MM.1S (cell line): ENCODE measurements at regions not wholly inside any gene's neighbourhood (a gene's known extent, or its start where the extent isn't known, plus 50 kb on each side); places are given as distances from the start of the nearest gene placed in this dataset.

ENCODE experiments used
- EZH2 ChIP-seq: fragments of 300-600 bp; sonication (generic); optimal IDR thresholded peaks from 2 replicates; pipeline ENCODE3; 2017; ENCODE audit warnings: low read depth, mild to moderate bottlenecking, antibody characterized with exemption, low read length, mixed read lengths
- TF ChIP-seq, protein P1 (sequence below): fragments of 300-600 bp; sonication (generic); IDR thresholded peaks from 2 replicates; pipeline ENCODE4 v1.5.1; 2016; ENCODE audit warnings: antibody characterized with exemption, low read length, mixed read lengths

DNA sequence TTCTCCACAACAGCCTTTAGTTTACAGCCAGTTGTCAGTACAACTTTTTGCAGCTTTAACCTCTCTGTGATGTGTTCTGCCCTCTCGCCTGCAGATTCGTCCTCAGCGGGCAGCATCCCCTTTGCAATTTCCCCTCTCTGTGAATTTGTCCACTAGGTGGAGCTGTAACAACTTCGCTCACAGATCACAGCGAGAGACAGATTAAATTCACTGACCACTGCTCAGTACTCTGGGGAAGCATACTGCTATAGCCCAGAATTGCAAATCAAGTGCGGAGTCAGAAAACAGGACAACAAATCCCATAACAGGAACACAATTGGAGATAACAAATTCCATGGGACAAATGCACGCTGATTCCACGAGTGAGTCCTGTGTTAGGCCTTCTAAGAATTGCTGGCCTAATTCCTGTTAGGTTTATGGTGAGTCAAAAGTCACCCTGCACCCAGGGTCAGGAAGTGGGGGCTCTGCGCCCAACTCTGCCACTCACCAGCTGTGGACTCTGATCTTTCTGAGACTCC lies 2124.9 kb downstream of the MAT2B start:
- TF ChIP-seq, protein P1, sequence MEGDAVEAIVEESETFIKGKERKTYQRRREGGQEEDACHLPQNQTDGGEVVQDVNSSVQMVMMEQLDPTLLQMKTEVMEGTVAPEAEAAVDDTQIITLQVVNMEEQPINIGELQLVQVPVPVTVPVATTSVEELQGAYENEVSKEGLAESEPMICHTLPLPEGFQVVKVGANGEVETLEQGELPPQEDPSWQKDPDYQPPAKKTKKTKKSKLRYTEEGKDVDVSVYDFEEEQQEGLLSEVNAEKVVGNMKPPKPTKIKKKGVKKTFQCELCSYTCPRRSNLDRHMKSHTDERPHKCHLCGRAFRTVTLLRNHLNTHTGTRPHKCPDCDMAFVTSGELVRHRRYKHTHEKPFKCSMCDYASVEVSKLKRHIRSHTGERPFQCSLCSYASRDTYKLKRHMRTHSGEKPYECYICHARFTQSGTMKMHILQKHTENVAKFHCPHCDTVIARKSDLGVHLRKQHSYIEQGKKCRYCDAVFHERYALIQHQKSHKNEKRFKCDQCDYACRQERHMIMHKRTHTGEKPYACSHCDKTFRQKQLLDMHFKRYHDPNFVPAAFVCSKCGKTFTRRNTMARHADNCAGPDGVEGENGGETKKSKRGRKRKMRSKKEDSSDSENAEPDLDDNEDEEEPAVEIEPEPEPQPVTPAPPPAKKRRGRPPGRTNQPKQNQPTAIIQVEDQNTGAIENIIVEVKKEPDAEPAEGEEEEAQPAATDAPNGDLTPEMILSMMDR, result peak; percentile 87
- no peak for TF ChIP-seq EZH2
